Keratinocyte (primary cell): ENCODE measurements at regions not wholly inside any gene's neighbourhood (a gene's known extent, or its start where the extent isn't known, plus 50 kb on each side); places are given as distances from the start of the nearest gene placed in this dataset.

Experiments
- DNase-seq: peaks from one replicate; pipeline ENCODE4 v3.0.0-alpha.2; 2011; ENCODE audit warnings: low read depth, missing footprints, low spot score
- FAIRE-seq: peaks from 2 replicates; lab custom pipeline; 2011; peaks lifted over from hg19 to GRCh38; lab: Jason Lieb, UNC
- H2AFZ ChIP-seq: 2 replicates; pipeline ENCODE4 v1.6.0; 2012; ENCODE audit warnings: low read length, control low read depth, inconsistent platforms; ENCODE audit not compliant: control insufficient read depth
- H3K27ac ChIP-seq: 2 replicates; pipeline ENCODE4 v1.5.1; 2011; ENCODE audit warnings: low read length; ENCODE audit not compliant: control insufficient read depth, insufficient read depth
- H3K27me3 ChIP-seq: 3 replicates; pipeline ENCODE4 v1.6.0; 2011; ENCODE audit warnings: low read length; ENCODE audit not compliant: control insufficient read depth, insufficient read depth; ENCODE audit errors: extremely low read depth
- H3K36me3 ChIP-seq, 2 experiments: 2 replicates in 1 of 2; 3 replicates in 1 of 2; pipeline ENCODE4 v1.5.1; 2011; ENCODE audit warnings: low read length in 2 of 2, mild to moderate bottlenecking in 1 of 2; ENCODE audit not compliant: control insufficient read depth in 2 of 2, insufficient read depth in 2 of 2; ENCODE audit errors: extremely low read depth in 1 of 2
- H3K4me1 ChIP-seq: 3 replicates; pipeline ENCODE4 v1.5.1; 2011; ENCODE audit warnings: low read length; ENCODE audit not compliant: control insufficient read depth, insufficient read depth; ENCODE audit errors: extremely low read depth
- H3K4me2 ChIP-seq: 3 replicates; pipeline ENCODE4 v1.6.0; 2011; ENCODE audit warnings: low read depth, low read length; ENCODE audit not compliant: control insufficient read depth, insufficient read depth; ENCODE audit errors: extremely low read depth
- H3K4me3 ChIP-seq, 3 experiments: fragments of 200-600 bp in 1 of 3; sonication (generic) in 1 of 3; 2 replicates in 2 of 3; 3 replicates in 1 of 3; pipeline ENCODE4 v1.5.1; 2011 to 2016; ENCODE audit warnings: low read length in 3 of 3, mild to moderate bottlenecking in 3 of 3, control low read depth in 2 of 3, inconsistent platforms in 1 of 3, low read depth in 1 of 3, mixed read lengths in 1 of 3, mixed run types in 1 of 3, moderate library complexity in 1 of 3; ENCODE audit not compliant: control insufficient read depth in 2 of 3, insufficient read depth in 2 of 3; ENCODE audit errors: extremely low read depth in 1 of 3
- H3K79me2 ChIP-seq: 2 replicates; pipeline ENCODE4 v1.6.0; 2012; ENCODE audit warnings: low read length; ENCODE audit not compliant: control insufficient read depth, insufficient read depth
- H3K9ac ChIP-seq: 3 replicates; pipeline ENCODE4 v1.6.0; 2011; ENCODE audit warnings: low read length; ENCODE audit not compliant: control insufficient read depth, insufficient read depth; ENCODE audit errors: extremely low read depth
- H3K9me1 ChIP-seq: 3 replicates; pipeline ENCODE4 v1.6.0; 2011; ENCODE audit warnings: low read length; ENCODE audit not compliant: control insufficient read depth, insufficient read depth; ENCODE audit errors: extremely low read depth
- H3K9me3 ChIP-seq: 2 replicates; pipeline ENCODE4 v1.5.1; 2012; ENCODE audit warnings: low read depth, low read length; ENCODE audit not compliant: control insufficient read depth
- H4K20me1 ChIP-seq: 3 replicates; pipeline ENCODE4 v1.6.0; 2011; ENCODE audit warnings: low read length; ENCODE audit not compliant: control insufficient read depth, insufficient read depth; ENCODE audit errors: extremely low read depth
- CTCF ChIP-seq, 3 experiments: IDR thresholded peaks in 1 of 3; conservative IDR thresholded peaks in 1 of 3; optimal IDR thresholded peaks in 1 of 3; 2 replicates in 2 of 3; 3 replicates in 1 of 3; pipeline versions ENCODE3 to v1.5.1; 2011; ENCODE audit warnings: low read length in 3 of 3, mild to moderate bottlenecking in 3 of 3, moderate library complexity in 2 of 3, control low read depth in 1 of 3, inconsistent platforms in 1 of 3; ENCODE audit not compliant: insufficient read depth in 2 of 3; ENCODE audit errors: extremely low read depth in 1 of 3
- EZH2 ChIP-seq: IDR thresholded peaks from one replicate; pipeline ENCODE4 v1.6.1; 2012; ENCODE audit warnings: inconsistent platforms, mild to moderate bottlenecking, low read length, moderate library complexity
- dilution Hi-C: fragments of 300-500 bp; cut with MboI; formaldehyde crosslinking; loops from one replicate; pipeline ENCODE4 v1.7.0; 2020; ENCODE audit warnings: low sequenced_read_pairs; ENCODE audit not compliant: extremely low pct_ligation_motif_present

- no peaks in the 10 kb centered on the region for H3K9me1 ChIP-seq
- dilution Hi-C loops = no loop called here
- no peak overlapping the region for H3K4me2 ChIP-seq
- no peak for DNase-seq
- H3K9ac ChIP-seq = no peak overlapping the region
- H2AFZ ChIP-seq = no peak overlapping the region
- TF ChIP-seq CTCF (optimal IDR thresholded peaks at IDR 0.05 in 1 of 3, IDR thresholded peaks at IDR 0.05 in 1 of 3, conservative IDR thresholded peaks at IDR 0.05 in 1 of 3; ENCODE audit: extremely low read depth in 1 of 3, insufficient read depth in 2 of 3, low read length in 3 of 3) = no peak
- TF ChIP-seq EZH2 = no peak
- no peaks in the 10 kb centered on the region for H3K27me3 ChIP-seq
- no peak overlapping the region for H3K4me3 ChIP-seq
- FAIRE-seq = no peak
- no peaks in the 10 kb centered on the region for H3K4me1 ChIP-seq
- H3K79me2 ChIP-seq = no peaks in the 10 kb centered on the region
- no peaks in the 10 kb centered on the region for H3K36me3 ChIP-seq
- H3K9me3 ChIP-seq = peaks cover 6% of the 10 kb centered on the region
- no peaks in the 10 kb centered on the region for H4K20me1 ChIP-seq
- no peak overlapping the region for H3K27ac ChIP-seq
Observed at GRCh38 chr21:22044431-22044830, 1046.2 kb downstream of the NCAM2 start.

GRCh38 chr21:22046576-22046975, 1048.4 kb downstream of the NCAM2 start:
- TF ChIP-seq CTCF (optimal IDR thresholded peaks at IDR 0.05 in 1 of 3, IDR thresholded peaks at IDR 0.05 in 1 of 3, conservative IDR thresholded peaks at IDR 0.05 in 1 of 3; ENCODE audit: extremely low read depth in 1 of 3, insufficient read depth in 2 of 3, low read length in 3 of 3) (no peak), EZH2 (no peak)
- no peaks in the 10 kb centered on the region for H3K36me3 ChIP-seq
- no peak overlapping the region for H2AFZ ChIP-seq
- no peak overlapping the region for H3K4me3 ChIP-seq
- no peak overlapping the region for H3K9ac ChIP-seq
- no peaks in the 10 kb centered on the region for H3K9me3 ChIP-seq
- no peak overlapping the region for H3K27ac ChIP-seq
- no peaks in the 10 kb centered on the region for H3K9me1 ChIP-seq
- no peaks in the 10 kb centered on the region for H3K27me3 ChIP-seq
- no peaks in the 10 kb centered on the region for H3K4me1 ChIP-seq
- no peaks in the 10 kb centered on the region for H4K20me1 ChIP-seq
- no peak overlapping the region for H3K4me2 ChIP-seq
- no peak for FAIRE-seq
- DNase-seq = no peak
- no peaks in the 10 kb centered on the region for H3K79me2 ChIP-seq
- dilution Hi-C loops = no loop called here
